Transverse colon (tissue), 4 donors: ENCODE measurements at regions not wholly inside any gene's neighbourhood (a gene's known extent, or its start where the extent isn't known, plus 50 kb on each side); places are given as distances from the start of the nearest gene placed in this dataset.

ENCODE experiments used
- DNase-seq: peaks from one replicate; pipeline ENCODE4 v3.0.0-alpha.2; 2019
- H3K27ac ChIP-seq, 4 donors: fragments of 200-600 bp; sonication (generic); 2 replicates each; pipeline ENCODE4 v1.5.1; 2016 to 2018; ENCODE audit warnings: inconsistent platforms in 4 of 4
- H3K27me3 ChIP-seq: fragments of 200-600 bp; sonication (generic); 2 replicates; pipeline ENCODE4 v1.5.1; 2017; ENCODE audit warnings: inconsistent platforms
- H3K36me3 ChIP-seq, 4 donors: fragments of 200-600 bp; sonication (generic); 2 replicates each; pipeline ENCODE4 v1.5.1; 2017 to 2019; ENCODE audit warnings: inconsistent platforms in 4 of 4
- H3K4me1 ChIP-seq, 4 donors: fragments of 200-600 bp; sonication (generic); 2 replicates each; pipeline ENCODE4 v1.5.1; 2017 to 2020; ENCODE audit warnings: inconsistent platforms in 4 of 4
- H3K4me3 ChIP-seq, 4 donors: fragments of 200-600 bp; sonication (generic); 1 replicate in 1 of 4; 2 replicates in 3 of 4; pipeline versions ENCODE4 v1.5.1 to v1.6.1; 2017 to 2019; ENCODE audit warnings: inconsistent platforms in 4 of 4
- H3K9me3 ChIP-seq, 2 donors: fragments of 200-600 bp; sonication (generic); 2 replicates each; pipeline ENCODE4 v1.5.1; 2017 to 2019; ENCODE audit warnings: inconsistent platforms in 2 of 2
- EP300 ChIP-seq: sonication (generic); formaldehyde crosslinking; IDR thresholded peaks from one replicate; pipeline ENCODE4 v1.6.1; 2017; ENCODE audit warnings: antibody characterized with exemption, low read depth
- POLR2A ChIP-seq: fragments of 450-650 bp; IDR thresholded peaks from one replicate; pipeline ENCODE4 v1.6.1; 2016; ENCODE audit warnings: antibody characterized with exemption, mild to moderate bottlenecking, moderate library complexity
- POLR2AphosphoS5 ChIP-seq, 3 donors: sonication (generic); formaldehyde crosslinking; IDR thresholded peaks; one replicate each; pipeline ENCODE4 v1.6.1; 2016; ENCODE audit warnings: antibody characterized with exemption in 3 of 3
- WGBS, 2 donors: methylation state at CpG; one replicate each; pipeline ENCODE4 v1.1.5; 2018; ENCODE audit warnings: low coverage in 1 of 2; 5-methylcytosine and 5-hydroxymethylcytosine counted together
- in situ Hi-C, 4 donors: fragments of 200-750 bp; cut with MboI; loops; one replicate each; pipeline versions ENCODE4 v1.15.0 to v1.15.1; 2017; ENCODE audit warnings: low sequenced_read_pairs in 3 of 4, low pct_ligation_motif_present in 1 of 4, low pct_unique_long_range_greater_than_20kb in 1 of 4
- intact Hi-C: fragments of 100-400 bp; cut with DNase I; formaldehyde crosslinking; loops from one replicate; pipeline ENCODE4 v1.15.1; 2023; ENCODE audit warnings: low total_unique reads
- TF ChIP-seq, protein P1 (sequence below), 5 experiments: fragments of 200-600 bp in 3 of 5; fragments of 450-650 bp in 2 of 5; sonication (generic) in 3 of 5; IDR thresholded peaks; 1 replicate in 2 of 5; 2 replicates in 3 of 5; pipeline ENCODE4 v1.5.1; 2016 to 2017; ENCODE audit warnings: antibody characterized with exemption in 5 of 5, inconsistent platforms in 3 of 5, mild to moderate bottlenecking in 2 of 5, moderate library complexity in 1 of 5

DNA sequence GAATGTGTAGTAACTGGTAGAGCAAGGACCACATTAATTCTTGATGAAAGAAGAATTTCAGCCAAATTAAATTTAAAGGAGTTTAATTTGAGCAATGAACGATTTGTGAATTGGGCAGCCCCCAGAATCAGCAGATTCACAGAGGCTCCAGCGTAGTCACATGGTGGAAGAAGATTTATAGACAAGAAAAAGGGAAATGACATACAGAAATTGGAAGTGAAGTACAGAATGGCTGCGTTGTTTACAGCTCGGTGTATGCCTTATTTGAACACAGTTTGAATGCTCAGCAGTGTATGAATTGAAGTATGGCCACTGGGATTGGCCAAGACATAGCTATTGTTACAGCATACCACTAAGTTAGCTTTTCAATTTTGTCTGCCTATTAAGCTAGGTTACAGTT lies 173.6 kb upstream of the ARG1 start:
- in situ Hi-C loops: no loop called here
- no peaks in the 10 kb centered on the region for H3K9me3 ChIP-seq
- no peak for DNase-seq
- TF ChIP-seq, protein P1, sequence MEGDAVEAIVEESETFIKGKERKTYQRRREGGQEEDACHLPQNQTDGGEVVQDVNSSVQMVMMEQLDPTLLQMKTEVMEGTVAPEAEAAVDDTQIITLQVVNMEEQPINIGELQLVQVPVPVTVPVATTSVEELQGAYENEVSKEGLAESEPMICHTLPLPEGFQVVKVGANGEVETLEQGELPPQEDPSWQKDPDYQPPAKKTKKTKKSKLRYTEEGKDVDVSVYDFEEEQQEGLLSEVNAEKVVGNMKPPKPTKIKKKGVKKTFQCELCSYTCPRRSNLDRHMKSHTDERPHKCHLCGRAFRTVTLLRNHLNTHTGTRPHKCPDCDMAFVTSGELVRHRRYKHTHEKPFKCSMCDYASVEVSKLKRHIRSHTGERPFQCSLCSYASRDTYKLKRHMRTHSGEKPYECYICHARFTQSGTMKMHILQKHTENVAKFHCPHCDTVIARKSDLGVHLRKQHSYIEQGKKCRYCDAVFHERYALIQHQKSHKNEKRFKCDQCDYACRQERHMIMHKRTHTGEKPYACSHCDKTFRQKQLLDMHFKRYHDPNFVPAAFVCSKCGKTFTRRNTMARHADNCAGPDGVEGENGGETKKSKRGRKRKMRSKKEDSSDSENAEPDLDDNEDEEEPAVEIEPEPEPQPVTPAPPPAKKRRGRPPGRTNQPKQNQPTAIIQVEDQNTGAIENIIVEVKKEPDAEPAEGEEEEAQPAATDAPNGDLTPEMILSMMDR (IDR thresholded peaks at IDR 0.05): no peak
- no peak for TF ChIP-seq POLR2A
- TF ChIP-seq EP300: no peak
- no peak for TF ChIP-seq POLR2AphosphoS5 (IDR thresholded peaks at IDR 0.05)
- H3K4me3 ChIP-seq: no peak overlapping the region
- intact Hi-C loops: no loop called here
- H3K27me3 ChIP-seq: no peaks in the 10 kb centered on the region
- no peaks in the 10 kb centered on the region for H3K4me1 ChIP-seq
- H3K27ac ChIP-seq: no peak overlapping the region
- no peaks in the 10 kb centered on the region for H3K36me3 ChIP-seq
- 73 to 74% methylated on average over 3 of the region's 4 CpGs for WGBS, 2 donors

DNA sequence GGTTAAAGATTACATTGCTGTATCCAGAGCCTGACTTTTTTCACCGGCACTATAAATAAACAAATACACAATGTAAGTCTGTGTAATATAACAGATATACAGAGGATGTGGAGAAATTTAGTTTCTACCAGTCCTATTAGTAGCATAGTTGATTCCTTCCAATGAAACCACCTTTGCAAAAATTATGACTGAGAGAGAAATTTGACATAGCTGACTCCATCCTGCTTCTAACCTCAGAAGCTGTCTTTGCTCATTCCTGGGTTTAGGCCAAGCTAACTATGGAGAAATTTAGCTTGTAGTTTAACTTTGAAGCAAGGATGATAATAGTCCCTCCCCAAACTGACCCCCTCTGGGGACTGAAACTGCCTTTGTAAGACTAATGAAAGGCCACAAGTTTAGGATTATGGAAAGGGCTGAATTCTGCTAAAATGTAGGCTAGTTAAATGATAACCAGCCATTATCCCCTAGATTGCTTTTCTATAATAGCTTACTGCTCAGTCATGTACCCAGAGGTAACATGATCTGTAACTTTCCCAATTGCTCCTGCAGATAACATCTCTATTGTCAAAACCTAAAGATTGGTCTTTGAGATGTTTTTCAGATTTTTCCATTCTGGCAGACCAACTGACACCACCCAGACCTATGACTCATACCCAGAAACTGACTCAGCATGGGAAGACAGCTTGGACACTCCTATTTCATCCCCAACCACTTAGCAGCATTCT lies 172.8 kb upstream of the ARG1 start:
- no peak overlapping the region for H3K27ac ChIP-seq
- H3K4me1 ChIP-seq: no peaks in the 10 kb centered on the region
- H3K27me3 ChIP-seq: no peaks in the 10 kb centered on the region
- in situ Hi-C loops: no loop called here
- no peak for TF ChIP-seq EP300
- TF ChIP-seq, protein P1 (IDR thresholded peaks at IDR 0.05): no peak
- H3K4me3 ChIP-seq: no peak overlapping the region
- H3K36me3 ChIP-seq: no peaks in the 10 kb centered on the region
- H3K9me3 ChIP-seq: no peaks in the 10 kb centered on the region
- WGBS, 2 donors: 88 to 100% methylated on average over 1 of the region's 1 CpG
- no peak for DNase-seq
- intact Hi-C loops: no loop called here

DNA sequence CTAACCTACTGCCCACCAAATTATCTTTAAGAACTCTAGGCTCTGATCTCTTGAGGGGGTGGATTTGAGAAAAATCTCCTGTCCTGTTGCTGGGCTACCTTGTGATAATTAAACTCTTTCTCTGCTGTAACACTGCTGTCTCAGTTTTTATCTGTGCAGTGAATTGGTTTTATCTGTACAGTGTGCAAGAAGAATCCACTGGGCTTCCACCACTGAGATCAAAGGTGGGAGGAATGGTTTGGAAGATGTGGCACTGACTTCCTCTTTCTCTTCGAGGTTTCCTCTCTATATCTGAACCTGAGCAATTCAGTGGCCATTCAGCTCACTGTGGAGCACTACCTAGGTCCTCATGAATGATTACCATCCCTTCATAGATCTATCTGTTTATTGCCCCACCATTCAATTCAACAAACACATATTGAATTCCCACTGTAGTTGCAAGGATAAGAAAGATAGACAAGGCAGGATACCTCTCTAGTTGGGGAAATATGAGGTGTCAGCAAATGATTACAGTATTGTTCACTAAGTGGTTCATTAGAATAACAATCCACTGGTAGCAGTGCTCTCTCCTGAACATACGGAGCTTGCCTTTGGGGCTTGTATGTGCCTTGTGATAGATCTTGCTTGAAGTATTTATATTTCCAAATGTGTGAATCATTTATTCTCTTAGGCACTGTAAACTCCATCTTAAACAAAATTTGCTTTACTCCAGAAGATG lies 172.1 kb upstream of the ARG1 start:
- no peak overlapping the region for H3K4me3 ChIP-seq
- in situ Hi-C loops (no loop called here), intact Hi-C loops (no loop called here)
- no peaks in the 10 kb centered on the region for H3K9me3 ChIP-seq
- H3K4me1 ChIP-seq: no peaks in the 10 kb centered on the region
- H3K36me3 ChIP-seq: no peaks in the 10 kb centered on the region
- WGBS, 2 donors: 82 to 100% methylated on average over 1 to 2 of the region's 2 CpGs
- no peak overlapping the region for H3K27ac ChIP-seq
- no peaks in the 10 kb centered on the region for H3K27me3 ChIP-seq
- no peak for DNase-seq
- no peak for TF ChIP-seq POLR2AphosphoS5 (IDR thresholded peaks at IDR 0.05)
- no peak for TF ChIP-seq EP300
- TF ChIP-seq, protein P1 (IDR thresholded peaks at IDR 0.05): no peak
- no peak for TF ChIP-seq POLR2A

DNA sequence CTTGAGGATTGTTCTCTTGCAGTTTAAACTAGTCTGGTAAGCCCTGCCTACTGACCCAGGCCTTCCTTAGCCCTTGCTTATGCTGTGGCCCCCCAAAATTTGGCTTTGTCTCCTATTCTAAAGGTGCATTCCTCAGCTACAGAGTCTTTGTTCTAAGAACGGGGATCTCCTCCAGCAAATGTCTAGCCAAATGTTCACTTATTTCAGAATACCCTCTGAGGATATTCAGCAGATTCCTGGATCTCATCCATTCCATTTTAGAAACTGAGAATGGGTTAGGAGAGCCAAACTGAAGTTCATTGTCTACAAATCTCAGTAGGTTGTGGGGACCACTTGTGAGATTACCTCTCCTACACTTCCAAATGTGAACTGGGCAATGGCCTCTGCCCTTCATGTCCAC lies 164.2 kb upstream of the ARG1 start:
- H3K36me3 ChIP-seq: no peaks in the 10 kb centered on the region
- H3K27ac ChIP-seq: no peak overlapping the region
- intact Hi-C loops (no loop called here), in situ Hi-C loops (no loop called here)
- H3K4me1 ChIP-seq: no peaks in the 10 kb centered on the region
- DNase-seq: no peak
- H3K4me3 ChIP-seq: no peak overlapping the region
- H3K27me3 ChIP-seq: no peaks in the 10 kb centered on the region
- TF ChIP-seq POLR2A: no peak
- TF ChIP-seq POLR2AphosphoS5 (IDR thresholded peaks at IDR 0.05): no peak
- TF ChIP-seq, protein P1 (IDR thresholded peaks at IDR 0.05): no peak
- no peak for TF ChIP-seq EP300
- 89% methylated on average over 1 of the region's 1 CpG; no CpG with 5 or more reads in 1 of the 2 donors for WGBS, 2 donors
- H3K9me3 ChIP-seq: no peaks in the 10 kb centered on the region
